Esophagus muscularis mucosa (tissue), 3 donors: ENCODE measurements at regions not wholly inside any gene's neighbourhood (a gene's known extent, or its start where the extent isn't known, plus 50 kb on each side); places are given as distances from the start of the nearest gene placed in this dataset.

Experiments
- EP300 ChIP-seq: sonication (generic); formaldehyde crosslinking; IDR thresholded peaks from one replicate; pipeline ENCODE4 v1.6.1; 2017; ENCODE audit warnings: antibody characterized with exemption
- TF ChIP-seq, protein P1 (sequence below), 3 experiments: fragments of 200-600 bp in 2 of 3; fragments of 450-650 bp in 1 of 3; sonication (generic) in 2 of 3; IDR thresholded peaks; one replicate each; pipeline ENCODE4 v1.5.1; 2017 to 2019; ENCODE audit warnings: antibody characterized with exemption in 3 of 3, mild to moderate bottlenecking in 2 of 3, moderate library complexity in 1 of 3

DNA sequence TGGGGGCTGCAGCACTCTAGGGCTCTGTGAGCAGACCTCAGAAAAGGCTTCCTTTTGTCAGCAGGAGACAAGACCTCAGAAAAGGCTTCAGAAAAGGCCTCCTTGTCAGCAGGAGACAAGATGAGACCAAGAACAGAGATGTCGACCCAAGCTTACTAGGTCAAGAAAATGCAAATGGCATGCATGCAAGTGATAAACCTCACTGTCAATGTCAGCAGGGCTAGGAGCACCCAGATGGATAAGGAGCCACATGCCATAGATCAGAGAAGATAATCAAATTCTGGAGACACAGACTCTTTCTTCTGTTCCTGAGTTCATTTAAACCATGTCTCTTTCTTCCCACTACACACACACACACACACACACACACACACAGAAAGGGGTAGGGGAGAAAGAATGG lies 285.9 kb downstream of the CHRM3 start:
- TF ChIP-seq, protein P1, sequence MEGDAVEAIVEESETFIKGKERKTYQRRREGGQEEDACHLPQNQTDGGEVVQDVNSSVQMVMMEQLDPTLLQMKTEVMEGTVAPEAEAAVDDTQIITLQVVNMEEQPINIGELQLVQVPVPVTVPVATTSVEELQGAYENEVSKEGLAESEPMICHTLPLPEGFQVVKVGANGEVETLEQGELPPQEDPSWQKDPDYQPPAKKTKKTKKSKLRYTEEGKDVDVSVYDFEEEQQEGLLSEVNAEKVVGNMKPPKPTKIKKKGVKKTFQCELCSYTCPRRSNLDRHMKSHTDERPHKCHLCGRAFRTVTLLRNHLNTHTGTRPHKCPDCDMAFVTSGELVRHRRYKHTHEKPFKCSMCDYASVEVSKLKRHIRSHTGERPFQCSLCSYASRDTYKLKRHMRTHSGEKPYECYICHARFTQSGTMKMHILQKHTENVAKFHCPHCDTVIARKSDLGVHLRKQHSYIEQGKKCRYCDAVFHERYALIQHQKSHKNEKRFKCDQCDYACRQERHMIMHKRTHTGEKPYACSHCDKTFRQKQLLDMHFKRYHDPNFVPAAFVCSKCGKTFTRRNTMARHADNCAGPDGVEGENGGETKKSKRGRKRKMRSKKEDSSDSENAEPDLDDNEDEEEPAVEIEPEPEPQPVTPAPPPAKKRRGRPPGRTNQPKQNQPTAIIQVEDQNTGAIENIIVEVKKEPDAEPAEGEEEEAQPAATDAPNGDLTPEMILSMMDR (IDR thresholded peaks at IDR 0.05) = no peak
- no peak for TF ChIP-seq EP300
